GM23248 (cell line): ENCODE measurements at regions not wholly inside any gene's neighbourhood (a gene's known extent, or its start where the extent isn't known, plus 50 kb on each side); places are given as distances from the start of the nearest gene placed in this dataset.

Source experiments
- EZH2 ChIP-seq: fragments of 200-600 bp; sonication (generic); IDR thresholded peaks from 2 replicates; pipeline ENCODE4 v1.6.1; 2018; ENCODE audit warnings: antibody characterized with exemption, mild to moderate bottlenecking; ENCODE audit not compliant: insufficient read depth, poor library complexity, severe bottlenecking
- EZH2phosphoT487 ChIP-seq: fragments of 200-600 bp; sonication (generic); IDR thresholded peaks from 2 replicates; pipeline ENCODE4 v1.6.1; 2018; ENCODE audit warnings: antibody characterized with exemption, moderate library complexity, mild to moderate bottlenecking, low read depth; ENCODE audit not compliant: insufficient read depth

DNA sequence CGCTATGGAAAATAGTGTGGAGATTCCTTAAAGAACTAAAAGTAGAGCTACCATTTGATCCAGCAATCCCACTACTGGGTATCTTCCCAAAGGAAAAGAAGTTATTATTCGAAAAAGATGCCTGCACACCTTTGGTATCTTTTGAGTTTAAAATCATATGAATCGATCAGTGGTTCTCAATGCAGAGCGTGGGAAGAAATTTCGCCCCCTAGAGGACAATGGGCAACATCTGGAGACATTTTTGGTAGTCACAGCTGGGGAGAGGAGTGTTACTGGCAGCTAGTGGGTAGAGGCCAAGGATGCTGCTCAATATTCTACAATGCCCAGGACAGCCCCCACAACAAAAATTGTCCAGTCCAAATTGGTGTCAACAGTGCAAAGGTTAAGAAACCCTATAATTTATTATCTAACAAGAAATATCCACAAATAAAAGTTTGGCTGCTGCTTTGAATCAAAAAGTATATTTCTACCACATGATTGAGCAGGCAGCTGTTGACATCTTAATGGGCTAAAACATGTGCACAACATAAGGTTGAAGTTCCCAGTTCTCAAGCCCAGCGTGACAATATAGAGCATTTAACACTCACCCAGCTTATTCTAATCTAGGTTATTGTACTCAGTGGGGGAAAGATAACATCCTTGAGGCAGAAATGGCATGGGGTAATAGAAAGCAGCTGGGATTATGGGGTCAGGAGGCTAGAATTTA lies 425.7 kb downstream of the LRATD1 start:
- TF ChIP-seq EZH2 (no peak), EZH2phosphoT487 (no peak)
